Mesodermal cell (in vitro differentiated cells): ENCODE measurements at regions not wholly inside any gene's neighbourhood (a gene's known extent, or its start where the extent isn't known, plus 50 kb on each side); places are given as distances from the start of the nearest gene placed in this dataset.
A peak's percentile ranks its signal among the peaks of the same experiment; 100 is the strongest.
"Not testable (repeated sequence)": the region's sequence is repeated elsewhere in the genome, so short reads cannot be mapped to it uniquely, and the experiment has no call there.

Experiments used
- H3K27ac ChIP-seq: 2 replicates; pipeline ENCODE4 v1.7.0; 2013; ENCODE audit warnings: mild to moderate bottlenecking, low read depth, low read length, moderate library complexity; ENCODE audit not compliant: severe bottlenecking
- H3K36me3 ChIP-seq: 2 replicates; pipeline ENCODE4 v1.7.1; 2013; ENCODE audit warnings: mild to moderate bottlenecking, low read length, moderate library complexity; ENCODE audit not compliant: control insufficient read depth, insufficient read depth
- H3K4me1 ChIP-seq: one replicate; pipeline ENCODE4 v1.7.1; 2013; ENCODE audit warnings: mild to moderate bottlenecking, low read length; ENCODE audit not compliant: insufficient read depth, control insufficient read depth, poor library complexity, severe bottlenecking
- H3K4me3 ChIP-seq: 2 replicates; pipeline ENCODE4 v1.7.0; 2013; ENCODE audit warnings: low read length, control low read depth, mild to moderate bottlenecking; ENCODE audit not compliant: insufficient read depth, poor library complexity, severe bottlenecking; ENCODE audit errors: extremely low read depth
- H3K9me3 ChIP-seq: 2 replicates; pipeline ENCODE4 v1.7.1; 2013; ENCODE audit warnings: mild to moderate bottlenecking, low read length, moderate library complexity; ENCODE audit not compliant: control insufficient read depth
- WGBS, 2 experiments: methylation state at CpG; one replicate each; pipeline ENCODE4 v1.1.5; 2013; ENCODE audit warnings: missing lambda C conversion rate in 2 of 2; ENCODE audit not compliant: insufficient coverage in 2 of 2; 5-methylcytosine and 5-hydroxymethylcytosine counted together

- not testable (repeated sequence) for H3K27ac ChIP-seq, H3K9me3 ChIP-seq, H3K36me3 ChIP-seq, H3K4me1 ChIP-seq, H3K4me3 ChIP-seq
- WGBS, 2 experiments = 79 to 83% methylated on average over 4 of the region's 5 CpGs
Observed at GRCh38 chr7:32785365-32785944, 106.1 kb downstream of the KBTBD2 start.

GRCh38 chr7:32779895-32780294, 111.7 kb downstream of the KBTBD2 start:
- not testable (repeated sequence) for H3K27ac ChIP-seq, H3K36me3 ChIP-seq, H3K4me3 ChIP-seq, H3K4me1 ChIP-seq, H3K9me3 ChIP-seq
- WGBS, 2 experiments = no CpG with 5 or more reads among the region's 1 CpG

- Histone ChIP-seq H3K4me1 (peaks cover 7% of the 10 kb centered on the region), H3K9me3 (no peaks in the 10 kb centered on the region), H3K27ac (no peak overlapping the region), H3K4me3 (no peak overlapping the region), H3K36me3 (no peaks in the 10 kb centered on the region)
- 50 to 92% methylated on average over 1 of the region's 1 CpG for WGBS, 2 experiments
Observed at GRCh38 chr7:32779167-32779566, 112.4 kb downstream of the KBTBD2 start.

- H3K27ac ChIP-seq = not testable (repeated sequence)
Observed at GRCh38 chr7:32777041-32777666, 114.4 kb downstream of the KBTBD2 start.

GRCh38 chr7:32776318-32776717, 115.2 kb downstream of the KBTBD2 start:
- H3K4me1 ChIP-seq, H3K27ac ChIP-seq, H3K9me3 ChIP-seq, H3K36me3 ChIP-seq, H3K4me3 ChIP-seq: not testable (repeated sequence)
- WGBS, 2 experiments = no CpG with 5 or more reads among the region's 3 CpGs

More at GRCh38 chr7:32777041-32777666, 114.4 kb downstream of the KBTBD2 start:
- H3K36me3 ChIP-seq, H3K4me1 ChIP-seq, H3K4me3 ChIP-seq, H3K9me3 ChIP-seq: not testable (repeated sequence)
- WGBS, 2 experiments = 90 to 100% methylated on average over 1 to 2 of the region's 4 CpGs

GRCh38 chr7:32775809-32776208, 115.8 kb downstream of the KBTBD2 start:
- H3K4me1 ChIP-seq, H3K36me3 ChIP-seq, H3K9me3 ChIP-seq, H3K4me3 ChIP-seq: not testable (repeated sequence)
- H3K27ac ChIP-seq = peak overlapping the region; percentile 41
- WGBS, 2 experiments = no CpG with 5 or more reads among the region's 4 CpGs

- no peaks in the 10 kb centered on the region for H3K9me3 ChIP-seq
- H3K36me3 ChIP-seq = no peaks in the 10 kb centered on the region
- H3K27ac ChIP-seq = no peak overlapping the region
- WGBS, 2 experiments = no CpG with 5 or more reads among the region's 1 CpG
- H3K4me3 ChIP-seq = no peak overlapping the region
- peaks cover 7% of the 10 kb centered on the region for H3K4me1 ChIP-seq
Observed at GRCh38 chr7:32774541-32774951, 117.0 kb downstream of the KBTBD2 start.

GRCh38 chr7:32768866-32769510, 122.6 kb downstream of the KBTBD2 start:
- 66 to 79% methylated on average over 2 of the region's 3 CpGs for WGBS, 2 experiments
- H3K4me3 ChIP-seq, H3K36me3 ChIP-seq: not testable (repeated sequence)

GRCh38 chr7:32768338-32768737, 123.2 kb downstream of the KBTBD2 start:
- no CpG with 5 or more reads among the region's 1 CpG for WGBS, 2 experiments
- not testable (repeated sequence) for H3K4me3 ChIP-seq, H3K36me3 ChIP-seq, H3K4me1 ChIP-seq, H3K9me3 ChIP-seq, H3K27ac ChIP-seq

More at GRCh38 chr7:32768866-32769510, 122.6 kb downstream of the KBTBD2 start:
- not testable (repeated sequence) for H3K4me1 ChIP-seq, H3K9me3 ChIP-seq, H3K27ac ChIP-seq

- 75 to 83% methylated on average over 1 to 2 of the region's 4 CpGs for WGBS, 2 experiments
- H3K4me1 ChIP-seq, H3K27ac ChIP-seq: not testable (repeated sequence)
Observed at GRCh38 chr7:32765649-32766251, 125.8 kb downstream of the KBTBD2 start.

GRCh38 chr7:32765185-32765584, 126.4 kb downstream of the KBTBD2 start:
- WGBS, 2 experiments = no CpG with 5 or more reads among the region's 3 CpGs
- Histone ChIP-seq H3K27ac (no peak overlapping the region), H3K4me3 (no peak overlapping the region), H3K4me1 (no peaks in the 10 kb centered on the region), H3K9me3 (no peaks in the 10 kb centered on the region), H3K36me3 (no peaks in the 10 kb centered on the region)

More at GRCh38 chr7:32765649-32766251, 125.8 kb downstream of the KBTBD2 start:
- not testable (repeated sequence) for H3K4me3 ChIP-seq, H3K9me3 ChIP-seq, H3K36me3 ChIP-seq
